Kidney epithelial cell (primary cell): ENCODE measurements at regions not wholly inside any gene's neighbourhood (a gene's known extent, or its start where the extent isn't known, plus 50 kb on each side); places are given as distances from the start of the nearest gene placed in this dataset.

Experiments used
- DNase-seq: peaks from one replicate; pipeline ENCODE4 v3.0.0-alpha.2; 2010; ENCODE audit warnings: low read depth
- H3K27me3 ChIP-seq: 2 replicates; pipeline ENCODE4 v1.6.0; 2011; ENCODE audit warnings: low read length; ENCODE audit not compliant: control insufficient read depth, insufficient read depth
- H3K36me3 ChIP-seq: 2 replicates; pipeline ENCODE4 v1.5.1; 2011; ENCODE audit warnings: low read length; ENCODE audit not compliant: control insufficient read depth, insufficient read depth
- H3K4me3 ChIP-seq: 2 replicates; pipeline ENCODE4 v1.5.1; 2011; ENCODE audit warnings: low read depth, mild to moderate bottlenecking, control low read depth, low read length
- TF ChIP-seq, protein P1 (sequence below): IDR thresholded peaks from 2 replicates; pipeline ENCODE4 v1.5.1; 2011; ENCODE audit warnings: mild to moderate bottlenecking, moderate library complexity, low read length, control low read depth, inconsistent platforms; ENCODE audit not compliant: insufficient read depth, poor library complexity, severe bottlenecking

DNA sequence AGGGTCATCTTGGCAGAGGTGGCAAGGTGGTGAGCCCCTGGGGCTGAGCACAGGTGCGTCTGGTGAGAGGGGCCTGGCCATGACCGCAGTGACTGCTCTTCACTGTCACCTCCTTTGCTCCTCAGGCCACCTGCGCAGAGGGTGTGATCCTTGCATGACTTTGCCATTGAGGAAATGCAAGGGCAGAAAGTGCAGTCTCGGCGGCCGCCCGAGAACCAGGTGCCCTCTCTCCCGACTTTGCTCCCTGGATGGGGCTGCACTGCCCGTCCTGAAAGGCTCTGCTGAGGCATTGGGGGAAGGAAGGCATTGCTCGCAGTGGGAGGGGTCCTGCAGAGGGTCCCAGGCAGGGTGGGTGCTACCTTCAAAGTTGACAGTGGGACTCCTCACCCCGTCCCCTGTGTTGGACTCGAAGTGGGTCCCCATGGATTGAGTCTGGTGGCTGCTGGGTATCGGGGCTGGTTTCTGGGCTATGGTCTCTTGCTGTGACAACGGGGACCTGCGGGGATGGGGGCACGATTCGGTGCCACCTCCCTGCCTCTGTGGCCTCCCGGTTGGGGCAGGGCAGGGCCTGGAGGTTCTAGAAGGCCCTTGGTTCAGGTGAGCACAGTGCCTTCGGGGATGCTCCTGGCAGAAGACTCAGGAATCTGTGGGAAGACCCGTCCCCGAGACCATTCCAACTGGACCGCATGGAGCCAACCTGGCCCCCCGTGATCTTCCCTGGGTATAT, 1239.4 kb downstream of the BRD1 start:
- H3K27me3 ChIP-seq, result no peaks in the 10 kb centered on the region
- H3K36me3 ChIP-seq, result no peaks in the 10 kb centered on the region
- TF ChIP-seq, protein P1, sequence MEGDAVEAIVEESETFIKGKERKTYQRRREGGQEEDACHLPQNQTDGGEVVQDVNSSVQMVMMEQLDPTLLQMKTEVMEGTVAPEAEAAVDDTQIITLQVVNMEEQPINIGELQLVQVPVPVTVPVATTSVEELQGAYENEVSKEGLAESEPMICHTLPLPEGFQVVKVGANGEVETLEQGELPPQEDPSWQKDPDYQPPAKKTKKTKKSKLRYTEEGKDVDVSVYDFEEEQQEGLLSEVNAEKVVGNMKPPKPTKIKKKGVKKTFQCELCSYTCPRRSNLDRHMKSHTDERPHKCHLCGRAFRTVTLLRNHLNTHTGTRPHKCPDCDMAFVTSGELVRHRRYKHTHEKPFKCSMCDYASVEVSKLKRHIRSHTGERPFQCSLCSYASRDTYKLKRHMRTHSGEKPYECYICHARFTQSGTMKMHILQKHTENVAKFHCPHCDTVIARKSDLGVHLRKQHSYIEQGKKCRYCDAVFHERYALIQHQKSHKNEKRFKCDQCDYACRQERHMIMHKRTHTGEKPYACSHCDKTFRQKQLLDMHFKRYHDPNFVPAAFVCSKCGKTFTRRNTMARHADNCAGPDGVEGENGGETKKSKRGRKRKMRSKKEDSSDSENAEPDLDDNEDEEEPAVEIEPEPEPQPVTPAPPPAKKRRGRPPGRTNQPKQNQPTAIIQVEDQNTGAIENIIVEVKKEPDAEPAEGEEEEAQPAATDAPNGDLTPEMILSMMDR, result no peak
- H3K4me3 ChIP-seq, result no peak overlapping the region
- no peak for DNase-seq

DNA sequence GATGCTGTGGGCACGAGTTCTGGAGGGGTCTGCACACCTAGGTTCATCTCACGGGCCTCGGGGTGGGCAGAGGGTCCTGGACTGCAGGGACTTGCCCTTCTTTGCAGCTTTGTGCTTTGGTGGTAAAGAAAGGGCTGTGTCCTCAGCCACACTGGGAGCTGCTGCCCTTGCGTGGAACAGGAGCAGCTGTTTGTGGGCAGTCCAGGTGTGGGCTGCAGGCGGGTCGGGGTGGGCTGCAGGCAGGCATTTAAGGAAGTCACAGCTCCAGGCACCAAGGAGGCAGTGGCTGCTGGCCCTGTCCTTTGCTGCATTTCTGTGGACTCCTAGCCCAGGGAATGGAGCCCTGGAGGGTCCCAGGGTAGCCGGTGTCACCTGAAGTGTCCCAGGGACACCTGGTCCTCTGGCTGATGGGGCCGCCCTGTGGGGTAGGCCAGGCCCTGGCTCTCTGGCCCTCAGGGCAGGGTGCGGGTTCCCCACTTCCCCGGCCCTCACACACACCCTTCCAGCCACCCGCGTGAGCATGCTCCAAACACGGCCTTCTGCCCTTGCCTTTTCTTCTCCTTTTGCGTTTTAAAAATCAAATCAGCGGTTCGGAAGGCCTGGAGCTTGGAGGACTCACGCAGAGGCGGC, 1240.3 kb downstream of the BRD1 start:
- no peaks in the 10 kb centered on the region for H3K36me3 ChIP-seq
- no peak for DNase-seq

DNA sequence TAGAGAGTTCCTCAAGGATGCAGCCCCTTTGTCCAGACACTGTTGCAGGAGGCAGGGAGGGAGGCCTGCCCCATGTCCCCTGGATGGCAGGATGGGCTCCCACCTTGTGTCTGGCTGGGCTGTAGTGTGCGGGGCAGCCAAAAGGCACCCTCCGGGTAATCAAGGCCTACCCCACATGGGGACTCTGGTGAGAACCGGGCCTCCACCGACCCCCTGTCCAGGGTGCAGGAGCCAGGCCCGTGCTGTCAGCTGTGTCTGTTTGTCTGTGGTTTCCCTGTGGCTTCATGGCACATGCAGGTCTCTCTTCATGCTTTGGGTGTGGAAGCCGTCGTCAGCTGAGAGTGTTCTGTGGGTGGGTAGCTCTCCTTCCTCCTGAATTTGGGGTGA, 1240.9 kb downstream of the BRD1 start:
- DNase-seq, result no peak
- TF ChIP-seq, protein P1, result no peak
- H3K27me3 ChIP-seq, result no peaks in the 10 kb centered on the region

More for the DNA sequence above, 1240.3 kb downstream of the BRD1 start:
- Histone ChIP-seq H3K27me3 (no peaks in the 10 kb centered on the region), H3K4me3 (no peak overlapping the region)
- TF ChIP-seq, protein P1, result no peak

DNA sequence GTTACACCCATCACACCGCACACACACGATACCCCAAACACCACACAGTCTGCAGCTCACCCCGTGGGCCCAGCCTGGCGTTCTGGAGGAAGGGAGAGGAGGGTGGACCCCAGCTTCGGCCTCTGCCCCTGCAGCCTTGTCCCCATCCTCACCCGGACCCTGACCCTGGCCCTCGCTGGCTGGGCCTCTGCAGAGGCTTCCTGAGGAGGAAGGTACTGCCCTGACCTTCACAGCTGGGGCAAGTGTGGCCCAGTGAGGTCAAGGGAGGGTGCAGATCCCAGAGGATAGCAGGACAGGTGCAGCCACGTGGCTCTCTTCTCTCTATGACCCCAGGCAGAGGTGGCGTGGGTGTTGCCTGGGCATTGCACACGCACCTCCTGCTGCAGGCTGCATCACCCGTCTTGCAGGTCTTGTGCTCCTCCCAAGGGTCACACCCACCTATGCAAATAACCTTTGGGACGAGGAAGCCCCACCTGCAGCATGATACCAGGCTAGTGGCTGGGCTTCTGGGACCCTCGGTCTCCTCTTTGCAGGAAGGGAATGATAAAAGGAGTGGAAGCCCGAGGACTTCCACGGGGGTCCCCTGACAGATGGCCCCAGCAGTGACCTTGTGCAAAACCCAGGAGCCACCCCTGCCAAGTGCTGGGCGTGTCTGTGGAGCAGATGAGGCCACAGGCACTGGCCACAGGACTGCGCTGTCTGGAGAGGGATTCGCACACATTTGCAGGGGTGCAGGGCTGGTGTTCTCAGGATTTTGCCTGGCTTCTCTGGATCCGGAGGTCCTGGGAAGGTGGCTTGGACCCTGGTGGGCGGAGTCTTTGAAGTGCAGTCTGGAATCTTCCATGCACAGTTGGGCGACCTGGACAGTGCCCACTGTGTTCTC, 1241.5 kb downstream of the BRD1 start:
- no peak overlapping the region for H3K4me3 ChIP-seq
- no peaks in the 10 kb centered on the region for H3K27me3 ChIP-seq
- no peaks in the 10 kb centered on the region for H3K36me3 ChIP-seq
- DNase-seq, result no peak
- TF ChIP-seq, protein P1, result no peak

More for the DNA sequence above, 1240.9 kb downstream of the BRD1 start:
- H3K4me3 ChIP-seq, result no peak overlapping the region
- H3K36me3 ChIP-seq, result no peaks in the 10 kb centered on the region

DNA sequence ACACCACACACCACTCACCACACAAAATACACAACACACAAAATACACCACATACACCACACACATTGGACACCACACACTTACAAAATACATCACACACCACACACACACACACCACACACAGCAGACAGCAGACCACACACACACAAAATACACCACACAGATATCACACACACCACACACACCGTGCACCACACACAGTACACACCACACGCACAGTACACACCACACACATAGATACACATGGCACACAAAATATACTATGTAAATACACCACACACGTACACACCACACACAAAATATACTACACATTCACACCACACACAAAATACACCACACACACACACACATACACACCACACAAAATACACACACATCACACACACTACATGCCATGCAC, 1243.5 kb downstream of the BRD1 start:
- TF ChIP-seq, protein P1, result no peak
- Histone ChIP-seq H3K27me3 (no peaks in the 10 kb centered on the region), H3K36me3 (no peaks in the 10 kb centered on the region), H3K4me3 (no peak overlapping the region)
- no peak for DNase-seq
